ENCODE measurements at regions not wholly inside any gene's neighbourhood (a gene's known extent, or its start where the extent isn't known, plus 50 kb on each side); places are given as distances from the start of the nearest gene placed in this dataset.

DNA sequence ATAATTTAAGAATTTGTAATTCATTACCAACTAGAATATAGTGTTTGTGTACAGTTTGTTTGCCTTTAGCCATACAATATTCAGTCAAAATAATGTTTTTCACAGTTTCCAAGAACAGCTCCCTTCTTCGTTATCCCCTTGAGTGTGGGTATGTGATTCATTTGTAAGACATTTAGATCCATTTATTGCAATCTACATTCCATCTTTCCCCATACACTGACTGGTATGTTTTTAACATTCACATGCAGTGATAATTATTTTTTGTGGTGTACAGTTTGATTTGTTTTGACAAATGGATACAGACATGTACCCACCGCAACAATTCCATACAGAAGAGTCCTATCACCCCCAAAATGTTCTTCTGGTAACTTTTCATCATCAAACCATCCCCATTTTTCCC, 589.1 kb upstream of the ADAMTS5 start:
- TF ChIP-seq, protein P1, sequence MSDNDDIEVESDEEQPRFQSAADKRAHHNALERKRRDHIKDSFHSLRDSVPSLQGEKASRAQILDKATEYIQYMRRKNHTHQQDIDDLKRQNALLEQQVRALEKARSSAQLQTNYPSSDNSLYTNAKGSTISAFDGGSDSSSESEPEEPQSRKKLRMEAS (IDR thresholded peaks at IDR 0.05), result no peak
- TF ChIP-seq TAF1 (IDR thresholded peaks at IDR 0.05; ENCODE audit: low read depth), result no peak
- no peak for TF ChIP-seq EP300 (IDR thresholded peaks at IDR 0.05; ENCODE audit: borderline replicate concordance)
- no peak for TF ChIP-seq YY1 (IDR thresholded peaks at IDR 0.05; ENCODE audit: low read depth)
- no peak for TF ChIP-seq EGR1 (IDR thresholded peaks at IDR 0.05)

All from Ishikawa (cell line).